ENCODE measurements at regions not wholly inside any gene's neighbourhood (a gene's known extent, or its start where the extent isn't known, plus 50 kb on each side); places are given as distances from the start of the nearest gene placed in this dataset.
"Not testable (repeated sequence)": the region's sequence is repeated elsewhere in the genome, so short reads cannot be mapped to it uniquely, and the experiment has no call there.

DNA sequence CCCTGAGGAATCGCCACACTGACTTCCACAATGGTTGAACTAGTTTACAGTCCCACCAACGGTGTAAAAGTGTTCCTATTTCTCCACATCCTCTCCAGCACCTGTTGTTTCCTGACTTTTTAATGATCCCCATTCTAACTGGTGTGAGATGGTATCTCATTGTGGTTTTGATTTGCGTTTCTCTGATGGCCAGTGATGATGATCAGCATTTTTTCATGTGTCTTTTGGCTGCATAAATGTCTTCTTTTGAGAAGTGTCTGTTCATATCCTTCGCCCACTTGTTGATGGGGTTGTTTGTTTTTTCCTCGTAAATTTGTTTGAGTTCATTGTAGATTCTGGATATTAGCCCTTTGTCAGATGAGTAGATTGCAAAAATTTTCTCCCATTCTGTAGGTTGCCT lies 223.5 kb downstream of the MAF start:
- DNase-seq (ENCODE audit: low read depth in 2 of 3, low spot score in 1 of 3): not testable (repeated sequence)

- no peak for DNase-seq (ENCODE audit: low read depth in 2 of 3, low spot score in 1 of 3)
Observed at GRCh38 chr16:79375351-79375750, 225.2 kb downstream of the MAF start.

GRCh38 chr16:79372503-79373184 lies 227.9 kb downstream of the MAF start:
- DNase-seq (ENCODE audit: low read depth in 2 of 3, low spot score in 1 of 3): peak; percentile 19 to 27 (median 23)

GRCh38 chr16:79370736-79371135 lies 229.8 kb downstream of the MAF start:
- no peak for DNase-seq (ENCODE audit: low read depth in 2 of 3, low spot score in 1 of 3)

- no peak for DNase-seq (ENCODE audit: low read depth in 2 of 3, low spot score in 1 of 3)
Observed at GRCh38 chr16:79369796-79370195, 230.7 kb downstream of the MAF start.

DNA sequence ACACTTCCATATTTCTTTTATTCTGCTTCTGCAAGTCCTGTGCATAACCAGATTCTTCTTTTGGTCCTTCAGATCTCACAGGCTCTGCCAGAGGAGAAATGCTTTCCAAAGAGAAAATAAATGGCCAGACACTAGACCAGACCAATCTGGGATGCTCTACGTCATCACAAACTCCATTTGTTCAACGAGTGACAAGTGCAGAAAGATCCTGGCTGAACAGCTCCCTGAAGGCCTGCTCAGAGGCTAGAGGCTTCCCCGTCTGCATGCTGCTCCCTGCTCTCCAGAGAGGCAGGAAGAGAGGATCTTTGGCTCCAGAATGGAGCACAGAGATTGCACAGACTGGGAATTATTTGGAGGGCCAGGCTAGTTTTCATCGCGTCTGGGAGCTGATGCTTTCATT lies 232.7 kb downstream of the MAF start:
- DNase-seq (ENCODE audit: low read depth in 2 of 3, low spot score in 1 of 3): no peak

GRCh38 chr16:79366635-79367034 lies 233.9 kb downstream of the MAF start:
- DNase-seq (ENCODE audit: low read depth in 2 of 3, low spot score in 1 of 3): no peak

- DNase-seq (ENCODE audit: low read depth in 2 of 3, low spot score in 1 of 3): no peak
Observed at GRCh38 chr16:79365702-79366101, 234.8 kb downstream of the MAF start.

DNA sequence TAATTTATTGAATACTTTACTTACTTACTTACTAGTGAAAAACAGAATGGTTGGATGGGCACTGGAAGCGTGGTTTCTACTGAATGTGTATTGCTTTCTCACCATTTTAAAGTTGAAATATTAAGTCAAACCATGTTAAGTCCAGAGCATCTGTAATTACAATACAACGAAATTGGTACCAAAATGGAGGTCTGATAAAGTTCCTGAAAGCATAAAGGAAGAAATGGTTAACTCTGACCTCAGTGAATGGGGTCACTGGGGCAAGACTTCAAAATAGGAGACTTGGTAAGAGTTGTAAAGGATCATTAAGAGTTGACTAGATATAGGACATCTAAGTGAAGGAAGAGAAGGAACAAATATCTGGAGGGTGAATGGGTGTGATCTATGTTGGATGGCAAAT lies 237.1 kb downstream of the MAF start:
- no peak for DNase-seq (ENCODE audit: low read depth in 2 of 3, low spot score in 1 of 3)

GRCh38 chr16:79363035-79363434 lies 237.5 kb downstream of the MAF start:
- DNase-seq (ENCODE audit: low read depth in 2 of 3, low spot score in 1 of 3): no peak

DNA sequence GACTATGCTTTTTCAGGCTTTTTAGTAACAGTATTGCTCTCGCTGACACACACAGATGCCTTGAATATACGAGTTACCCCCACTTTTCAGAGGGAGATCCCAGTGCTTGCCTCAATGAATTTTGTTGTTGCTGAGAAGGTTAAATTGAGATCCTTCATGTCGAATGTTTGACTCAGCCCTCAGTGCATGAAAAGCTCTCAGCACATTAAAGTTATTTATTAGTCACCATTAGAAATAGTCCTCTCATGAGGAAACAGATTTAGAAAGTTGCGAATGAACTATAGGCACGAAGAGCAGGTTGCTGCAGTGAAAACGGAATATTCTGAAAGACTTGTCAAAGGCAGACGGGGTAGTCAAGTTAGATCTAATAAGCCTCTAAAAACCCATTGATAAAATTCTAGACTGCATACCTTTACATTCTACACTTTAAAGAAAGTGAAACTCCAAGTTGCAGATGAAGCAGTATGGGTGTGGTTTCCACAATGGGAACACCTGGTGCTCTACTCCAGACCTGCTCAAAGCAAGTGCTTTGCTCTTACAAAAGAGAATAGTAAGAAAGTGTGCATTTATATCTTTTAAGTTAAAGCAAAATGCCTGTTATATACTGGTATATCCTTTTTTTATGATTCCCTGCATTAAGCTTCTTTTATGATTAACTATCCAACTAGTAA lies 238.1 kb downstream of the MAF start:
- no peak for DNase-seq (ENCODE audit: low read depth in 2 of 3, low spot score in 1 of 3)

GRCh38 chr16:79361132-79361751 lies 239.3 kb downstream of the MAF start:
- DNase-seq (ENCODE audit: low read depth in 2 of 3, low spot score in 1 of 3): no peak

DNA sequence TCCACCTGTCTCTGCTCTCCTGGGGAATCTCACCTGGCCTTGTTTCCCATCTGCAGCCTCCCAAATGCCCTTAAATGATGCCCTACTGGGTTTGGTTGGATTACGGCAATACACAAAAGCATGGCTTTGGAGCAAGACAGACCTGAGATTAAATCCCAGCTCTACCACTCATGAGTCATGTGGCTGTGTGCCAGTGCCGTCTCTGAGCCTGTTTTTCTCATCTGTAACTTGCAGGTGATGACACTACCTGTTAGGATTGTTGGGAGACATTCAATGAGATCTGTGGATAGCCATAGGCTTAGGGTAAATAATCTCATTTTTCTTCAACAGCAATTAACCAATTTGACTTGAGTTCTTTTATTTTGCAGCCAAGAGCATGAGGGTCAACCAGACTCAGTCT lies 240.3 kb downstream of the MAF start:
- no peak for DNase-seq (ENCODE audit: low read depth in 2 of 3, low spot score in 1 of 3)

DNA sequence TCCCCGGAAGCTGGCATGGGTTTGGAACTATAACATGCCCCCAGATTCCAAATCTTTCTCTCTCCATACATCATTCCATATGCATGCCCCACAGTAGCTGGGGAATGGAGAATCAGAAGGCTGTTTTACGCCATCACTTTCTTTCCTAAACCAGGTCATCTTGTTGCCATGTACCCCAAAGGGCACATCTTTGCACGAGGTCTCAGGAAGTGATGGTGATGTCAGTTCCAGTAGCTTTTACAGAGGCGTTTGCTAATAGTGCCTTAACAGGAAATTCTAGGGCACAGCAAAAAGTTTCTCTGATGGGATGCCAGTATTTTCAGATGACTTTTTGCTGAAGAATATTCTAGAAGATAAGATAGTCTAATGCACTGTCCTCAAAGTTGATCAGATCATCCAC lies 241.5 kb downstream of the MAF start:
- DNase-seq (ENCODE audit: low read depth in 2 of 3, low spot score in 1 of 3): no peak

DNA sequence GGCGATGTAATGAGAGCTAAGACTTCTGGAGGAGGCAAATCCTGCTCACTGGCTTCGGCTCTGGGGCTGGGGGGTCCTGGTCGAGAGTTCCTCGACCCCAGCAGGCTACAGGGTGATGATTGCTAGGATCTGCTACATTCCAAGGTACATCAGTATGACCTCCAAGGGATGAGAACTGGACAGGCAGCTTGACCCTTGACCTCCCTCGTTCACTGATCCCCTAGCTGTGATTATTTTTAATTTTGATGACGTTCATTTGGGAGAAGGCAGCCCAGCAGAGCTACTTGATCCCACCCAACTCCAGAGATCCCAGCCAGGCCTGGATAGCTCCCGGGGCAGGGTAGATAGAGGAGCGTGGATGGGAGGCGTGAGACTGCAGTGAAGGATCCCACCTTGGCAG lies 242.3 kb downstream of the MAF start:
- DNase-seq (ENCODE audit: low read depth in 2 of 3, low spot score in 1 of 3): no peak

- DNase-seq (ENCODE audit: low read depth in 2 of 3, low spot score in 1 of 3): no peak
Observed at GRCh38 chr16:79355600-79356358, 244.8 kb downstream of the MAF start.

- DNase-seq (ENCODE audit: low read depth in 2 of 3, low spot score in 1 of 3): no peak
Observed at GRCh38 chr16:79351927-79352326, 248.6 kb downstream of the MAF start.

GRCh38 chr16:79349803-79350202 lies 250.7 kb downstream of the MAF start:
- no peak for DNase-seq (ENCODE audit: low read depth in 2 of 3, low spot score in 1 of 3)

DNA sequence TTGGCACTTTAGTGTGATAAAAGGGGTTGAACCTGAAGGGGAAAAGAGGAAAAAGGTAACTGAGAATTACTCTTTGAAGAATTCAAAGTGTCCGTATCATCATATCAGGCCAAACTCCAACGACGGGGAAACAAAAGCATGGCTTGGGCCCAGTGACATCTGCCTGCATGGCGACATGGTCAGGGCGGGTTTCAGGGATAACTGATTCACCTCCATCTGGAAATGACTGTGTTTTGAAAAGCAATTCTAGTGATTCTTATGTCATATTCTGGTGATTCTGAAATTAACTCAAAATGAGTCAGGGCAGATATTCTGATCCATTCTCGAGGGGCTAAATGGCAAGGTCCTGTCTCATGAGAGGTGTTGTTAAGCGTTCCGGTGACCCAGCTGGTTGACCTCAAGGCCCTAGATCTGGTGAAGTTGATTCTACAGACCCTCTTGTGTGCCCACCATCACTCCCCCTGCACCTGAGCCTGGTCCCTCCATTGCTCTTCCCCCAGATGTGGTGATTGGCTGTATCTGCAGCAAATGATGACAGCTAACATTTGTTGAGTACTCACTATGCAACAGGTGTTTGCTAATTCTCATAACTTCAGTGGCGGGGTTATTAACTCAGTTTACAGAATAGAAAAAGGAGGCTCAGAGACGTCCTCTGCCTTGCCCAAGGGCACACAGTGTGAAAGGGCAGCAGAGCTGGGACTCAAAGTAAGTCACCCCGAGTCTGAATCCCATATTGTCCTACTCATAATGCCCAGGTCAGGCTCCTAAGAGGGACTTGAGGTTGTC lies 251.8 kb downstream of the MAF start:
- DNase-seq (ENCODE audit: low read depth in 2 of 3, low spot score in 1 of 3): peak in 1 of 3 donors; percentile 14

DNA sequence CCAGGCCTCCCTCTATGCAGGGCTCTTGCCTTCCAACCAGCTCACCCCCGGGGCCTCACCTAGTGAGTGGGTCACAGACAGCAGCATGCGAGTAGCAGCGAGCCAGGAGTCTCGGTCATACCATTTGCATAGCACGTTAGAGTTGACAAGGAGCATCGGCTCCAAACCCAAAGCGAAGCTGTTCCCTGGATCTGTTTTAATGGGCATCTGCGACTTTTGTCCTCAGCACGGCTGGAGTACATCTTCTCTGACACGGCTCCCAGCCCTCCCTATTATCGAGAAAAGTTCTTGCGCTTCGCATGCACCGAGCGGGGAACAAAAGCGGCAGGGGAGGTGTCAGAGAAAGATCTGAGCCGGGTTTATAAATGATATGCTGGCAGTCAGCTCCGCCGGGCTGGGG lies 253.3 kb downstream of the MAF start:
- no peak for DNase-seq (ENCODE audit: low read depth in 2 of 3, low spot score in 1 of 3)

- no peak for DNase-seq (ENCODE audit: low read depth in 2 of 3, low spot score in 1 of 3)
Observed at GRCh38 chr16:79339863-79340262, 260.7 kb downstream of the MAF start.

All from stimulated activated CD4-positive, alpha-beta T cell treated with anti-CD3 and anti-CD28 coated beads, Interleukin-12 subunit alpha, Interleukin-12 subunit beta, amount 100 ng/mL, for 48 hours (primary cell).